IMR-90 (cell line): ENCODE measurements at regions not wholly inside any gene's neighbourhood (a gene's known extent, or its start where the extent isn't known, plus 50 kb on each side); places are given as distances from the start of the nearest gene placed in this dataset.

Source experiments
- ATAC-seq: fragments of 200-7000 bp; cut with Tn5 transposase; 2 replicates; pipeline ENCODE4 v1.9.1; 2020; ENCODE audit warnings: low read depth, mild to moderate bottlenecking, moderate library complexity
- BruUV-seq: library from RNA; stranded (reverse); fragments of 400-500 nt; replicated peaks from 2 replicates; lab custom pipeline; 2021; lab: Mats Ljungman, UMichigan
- CTCF ChIA-PET: fragments of 300-600 bp; formaldehyde crosslinking; extraction: SDS; loops from one replicate; lab custom pipeline; 2021; ENCODE audit warnings: antibody characterized with exemption; lab: Yijun Ruan, JAX
- POLR2A ChIA-PET: fragments of 300-600 bp; sonication (Branson Sonifier 250); formaldehyde crosslinking; loops from one replicate; lab custom pipeline; 2022; ENCODE audit warnings: antibody characterized with exemption; ENCODE audit not compliant: unreplicated experiment; lab: Charles Lee
- DNase-seq: peaks from one replicate; pipeline ENCODE4 v3.0.0; 2013
- H2AFZ ChIP-seq: replicated peaks from 2 replicates; pipeline ENCODE3; 2013; ENCODE audit warnings: low read length, mild to moderate bottlenecking; ENCODE audit not compliant: poor library complexity
- H2AK5ac ChIP-seq: 2 replicates; pipeline ENCODE4 v1.6.1; 2013; ENCODE audit warnings: low read depth, low read length, inconsistent platforms
- H2AK9ac ChIP-seq: replicated peaks from 2 replicates; pipeline ENCODE3; 2013; ENCODE audit warnings: mild to moderate bottlenecking, low read depth, low read length, moderate library complexity; ENCODE audit not compliant: poor library complexity
- H2BK120ac ChIP-seq: 2 replicates; pipeline ENCODE4 v1.6.1; 2013; ENCODE audit warnings: low read depth, low read length, inconsistent platforms
- H2BK15ac ChIP-seq: 3 replicates; pipeline ENCODE4 v1.6.1; 2013; ENCODE audit warnings: low read depth, low read length, inconsistent platforms
- H2BK20ac ChIP-seq: 2 replicates; pipeline ENCODE4 v1.6.1; 2013; ENCODE audit warnings: low read depth, mild to moderate bottlenecking, inconsistent platforms, low read length, moderate library complexity
- H2BK5ac ChIP-seq: 2 replicates; pipeline ENCODE4 v1.6.1; 2013; ENCODE audit warnings: mild to moderate bottlenecking, low read depth, low read length, inconsistent platforms; ENCODE audit not compliant: poor library complexity, severe bottlenecking
- H3K14ac ChIP-seq: replicated peaks from 2 replicates; pipeline ENCODE4 v1.6.1; 2013; ENCODE audit warnings: low read depth, low read length, inconsistent platforms
- H3K18ac ChIP-seq: 2 replicates; pipeline ENCODE4 v1.6.1; 2013; ENCODE audit warnings: low read depth, low read length, control low read depth
- H3K23ac ChIP-seq: 2 replicates; pipeline ENCODE4 v1.6.1; 2013; ENCODE audit warnings: low read depth, low read length, inconsistent platforms
- H3K27ac ChIP-seq: 2 replicates; pipeline ENCODE4 v1.5.1; 2013; ENCODE audit warnings: mild to moderate bottlenecking, control low read depth, low read length; ENCODE audit not compliant: insufficient read depth
- H3K27me3 ChIP-seq: 2 replicates; pipeline ENCODE4 v1.6.1; 2013; ENCODE audit warnings: low read length; ENCODE audit not compliant: control insufficient read depth, insufficient read depth
- H3K36me3 ChIP-seq: 2 replicates; pipeline ENCODE4 v1.6.1; 2013; ENCODE audit warnings: low read length, mixed read lengths; ENCODE audit not compliant: control insufficient read depth, insufficient read depth
- H3K4ac ChIP-seq: 2 replicates; pipeline ENCODE4 v1.6.1; 2013; ENCODE audit warnings: low read depth, low read length, inconsistent platforms
- H3K4me1 ChIP-seq: 2 replicates; pipeline ENCODE4 v1.6.1; 2013; ENCODE audit warnings: low read length, mixed read lengths; ENCODE audit not compliant: control insufficient read depth, insufficient read depth
- H3K4me2 ChIP-seq: 2 replicates; pipeline ENCODE4 v1.6.1; 2013; ENCODE audit warnings: low read depth, mild to moderate bottlenecking, control low read depth, low read length, moderate library complexity
- H3K4me3 ChIP-seq: 2 replicates; pipeline ENCODE4 v1.5.1; 2013; ENCODE audit warnings: low read depth, mild to moderate bottlenecking, control low read depth, low read length, moderate library complexity; ENCODE audit not compliant: insufficient read depth
- H3K56ac ChIP-seq: 2 replicates; pipeline ENCODE4 v1.6.1; 2013; ENCODE audit warnings: low read length, inconsistent platforms; ENCODE audit not compliant: insufficient read depth; ENCODE audit errors: extremely low read depth
- H3K79me1 ChIP-seq, 2 experiments: 2 replicates each; pipeline ENCODE4 v1.6.1; 2013; ENCODE audit warnings: low read length in 2 of 2, inconsistent platforms in 1 of 2, low read depth in 1 of 2
- H3K9ac ChIP-seq: 2 replicates; pipeline ENCODE4 v1.6.1; 2013; ENCODE audit warnings: low read depth, low read length, control low read depth
- H3K9me1 ChIP-seq: 2 replicates; pipeline ENCODE4 v1.6.1; 2013; ENCODE audit warnings: low read length, inconsistent platforms; ENCODE audit not compliant: insufficient read depth
- H3K9me3 ChIP-seq: 2 replicates; pipeline ENCODE4 v1.6.1; 2013; ENCODE audit warnings: low read length; ENCODE audit not compliant: control insufficient read depth, insufficient read depth
- H4K20me1 ChIP-seq: 2 replicates; pipeline ENCODE4 v1.6.1; 2013; ENCODE audit warnings: low read length, inconsistent platforms; ENCODE audit not compliant: insufficient read depth
- H4K5ac ChIP-seq: 2 replicates; pipeline ENCODE4 v1.6.1; 2013; ENCODE audit warnings: mild to moderate bottlenecking, low read depth, low read length, control low read depth
- H4K8ac ChIP-seq, 2 experiments: 2 replicates each; pipeline ENCODE4 v1.6.1; 2013; ENCODE audit warnings: low read depth in 2 of 2, low read length in 2 of 2, control low read depth in 1 of 2, inconsistent platforms in 1 of 2
- H4K91ac ChIP-seq: 2 replicates; pipeline ENCODE4 v1.6.1; 2013; ENCODE audit warnings: low read depth, low read length, inconsistent platforms; ENCODE audit not compliant: insufficient read depth
- BHLHE40 ChIP-seq: fragments of 150-350 bp; IDR thresholded peaks from 2 replicates; pipeline ENCODE4 v1.6.1; 2016; ENCODE audit warnings: mild to moderate bottlenecking, low read depth, low read length
- CEBPB ChIP-seq: IDR thresholded peaks from 2 replicates; pipeline ENCODE4 v1.6.1; 2012; ENCODE audit warnings: low read depth, low read length, improper control_type of control experiment
- CHD1 ChIP-seq: IDR thresholded peaks from 2 replicates; pipeline ENCODE4 v1.6.1; 2012; ENCODE audit warnings: low read depth, low read length, improper control_type of control experiment
- CTCF ChIP-seq: conservative IDR thresholded peaks from 2 replicates; pipeline ENCODE4 v1.5.1; 2012; ENCODE audit warnings: mild to moderate bottlenecking, low read depth, low read length, improper control_type of control experiment
- ELK1 ChIP-seq: fragments of 150-350 bp; IDR thresholded peaks from 2 replicates; pipeline ENCODE4 v1.6.1; 2016; ENCODE audit warnings: low read depth, mild to moderate bottlenecking, low read length, moderate library complexity, borderline replicate concordance
- FOS ChIP-seq: fragments of 150-350 bp; IDR thresholded peaks from 2 replicates; pipeline ENCODE4 v1.6.1; 2016; ENCODE audit warnings: low read depth, low read length
- MAFK ChIP-seq: IDR thresholded peaks from 2 replicates; pipeline ENCODE4 v1.6.1; 2012; ENCODE audit warnings: low read depth, low read length, improper control_type of control experiment
- MAZ ChIP-seq: IDR thresholded peaks from 2 replicates; pipeline ENCODE4 v1.6.1; 2012; ENCODE audit warnings: low read depth, mild to moderate bottlenecking, low read length, improper control_type of control experiment, moderate library complexity, borderline replicate concordance
- MXI1 ChIP-seq: IDR thresholded peaks from 2 replicates; pipeline ENCODE4 v1.6.1; 2012; ENCODE audit warnings: low read depth, mild to moderate bottlenecking, low read length, moderate library complexity, borderline replicate concordance
- POLR2A ChIP-seq: IDR thresholded peaks from 2 replicates; pipeline ENCODE4 v1.6.1; 2012; ENCODE audit warnings: mild to moderate bottlenecking, low read depth, low read length
- RAD21 ChIP-seq: IDR thresholded peaks from 2 replicates; pipeline ENCODE4 v1.6.1; 2012; ENCODE audit warnings: low read length, improper control_type of control experiment
- RCOR1 ChIP-seq: IDR thresholded peaks from 2 replicates; pipeline ENCODE4 v1.6.1; 2012; ENCODE audit warnings: mild to moderate bottlenecking, low read length, improper control_type of control experiment; ENCODE audit not compliant: insufficient replicate concordance
- RFX5 ChIP-seq: IDR thresholded peaks from 2 replicates; pipeline ENCODE4 v1.8.0; 2012; ENCODE audit warnings: low read depth, mild to moderate bottlenecking, low read length, moderate library complexity
- SMC3 ChIP-seq: fragments of 150-350 bp; IDR thresholded peaks from 2 replicates; pipeline ENCODE4 v1.6.1; 2016; ENCODE audit warnings: low read depth, mild to moderate bottlenecking, antibody characterized with exemption, low read length, moderate library complexity
- USF2 ChIP-seq: fragments of 150-350 bp; IDR thresholded peaks from 2 replicates; pipeline ENCODE4 v1.6.1; 2017; ENCODE audit warnings: mild to moderate bottlenecking, antibody characterized with exemption, low read length, low read depth
- WGBS, 2 experiments: methylation state at CpG; one replicate each; pipeline versions ENCODE4 v1.1.5 to v1.1.7; 2013; ENCODE audit warnings: missing lambda C conversion rate in 2 of 2; ENCODE audit not compliant: insufficient read length in 1 of 2; ENCODE audit errors: extremely low coverage in 2 of 2; 5-methylcytosine and 5-hydroxymethylcytosine counted together
- dilution Hi-C: fragments of 300-500 bp; cut with HindIII; formaldehyde crosslinking; loops from one replicate; pipeline ENCODE4 v1.14.3; 2018; ENCODE audit warnings: low sequenced_read_pairs; ENCODE audit not compliant: unreplicated experiment
- in situ Hi-C: fragments of 300-500 bp; cut with MboI; formaldehyde crosslinking; loops from 3 replicates; pipeline ENCODE4 v1.14.3; 2019; ENCODE audit warnings: low sequenced_read_pairs, inconsistent platforms, mixed read lengths
- intact Hi-C: fragments of 100-400 bp; cut with micrococcal nuclease; formaldehyde crosslinking; loops from 2 replicates; pipeline ENCODE4 v1.10.0; 2022

GRCh38 chr4:89357787-89358186 lies 50.2 kb upstream of the GPRIN3 start:
- CTCF ChIA-PET, result interaction anchor here (1.0 kb wide), 1 partner anchor 9 kb away, joined by 3 read pairs; no protein-coding TSS in a partner anchor
- in situ Hi-C loops (no loop called here), dilution Hi-C loops (no loop called here), intact Hi-C loops (no loop called here)
- H2BK20ac ChIP-seq, result no peak overlapping the region
- no peak overlapping the region for H3K4ac ChIP-seq
- DNase-seq, result no peak
- no peak overlapping the region for H3K27ac ChIP-seq
- H4K5ac ChIP-seq, result no peak overlapping the region
- H2AFZ ChIP-seq, result no peak overlapping the region
- H3K4me2 ChIP-seq, result no peak overlapping the region
- no peak overlapping the region for H2BK15ac ChIP-seq
- no peak overlapping the region for H2AK5ac ChIP-seq
- H4K20me1 ChIP-seq, result no peaks in the 10 kb centered on the region
- H3K14ac ChIP-seq, result no peak overlapping the region
- H3K56ac ChIP-seq, result no peak overlapping the region
- H3K18ac ChIP-seq, result no peak overlapping the region
- H3K9me3 ChIP-seq, result no peaks in the 10 kb centered on the region
- no peak overlapping the region for H2BK120ac ChIP-seq
- no peaks in the 10 kb centered on the region for H3K4me1 ChIP-seq
- no peaks in the 10 kb centered on the region for H3K79me1 ChIP-seq
- no peak overlapping the region for H2AK9ac ChIP-seq
- no peaks in the 10 kb centered on the region for H3K36me3 ChIP-seq
- H3K4me3 ChIP-seq, result no peak overlapping the region
- WGBS, 2 experiments, result no CpG with 5 or more reads among the region's 3 CpGs
- no peak overlapping the region for H2BK5ac ChIP-seq
- POLR2A ChIA-PET, result no interaction called here
- H4K91ac ChIP-seq, result no peak overlapping the region
- H3K27me3 ChIP-seq, result no peaks in the 10 kb centered on the region; the same call in 1 of the 2 replicates
- TF ChIP-seq MAZ (no peak), FOS (no peak), MXI1 (no peak), MAFK (no peak), USF2 (no peak), RCOR1 (no peak), CHD1 (no peak), CEBPB (no peak), RFX5 (no peak), CTCF (no peak), SMC3 (no peak), POLR2A (no peak), ELK1 (no peak), BHLHE40 (no peak), RAD21 (no peak)
- no peak overlapping the region for H3K9ac ChIP-seq
- no peak for ATAC-seq
- no peak overlapping the region for H4K8ac ChIP-seq
- H3K23ac ChIP-seq, result no peak overlapping the region
- no peaks in the 10 kb centered on the region for H3K9me1 ChIP-seq
- no TSS peak for BruUV-seq
